Body of pancreas (tissue), 4 donors: ENCODE measurements at regions not wholly inside any gene's neighbourhood (a gene's known extent, or its start where the extent isn't known, plus 50 kb on each side); places are given as distances from the start of the nearest gene placed in this dataset.

Source experiments
- POLR2A ChIP-seq, 3 donors: fragments of 450-650 bp; IDR thresholded peaks; one replicate each; pipeline ENCODE4 v1.6.1; 2016; ENCODE audit warnings: antibody characterized with exemption in 3 of 3, mild to moderate bottlenecking in 2 of 3
- TF ChIP-seq, protein P1 (sequence below), 7 experiments: fragments of 450-650 bp in 4 of 7; fragments of 200-600 bp in 3 of 7; sonication (generic) in 3 of 7; IDR thresholded peaks; one replicate each; pipeline ENCODE4 v1.5.1; 2016 to 2019; ENCODE audit warnings: antibody characterized with exemption in 7 of 7

DNA sequence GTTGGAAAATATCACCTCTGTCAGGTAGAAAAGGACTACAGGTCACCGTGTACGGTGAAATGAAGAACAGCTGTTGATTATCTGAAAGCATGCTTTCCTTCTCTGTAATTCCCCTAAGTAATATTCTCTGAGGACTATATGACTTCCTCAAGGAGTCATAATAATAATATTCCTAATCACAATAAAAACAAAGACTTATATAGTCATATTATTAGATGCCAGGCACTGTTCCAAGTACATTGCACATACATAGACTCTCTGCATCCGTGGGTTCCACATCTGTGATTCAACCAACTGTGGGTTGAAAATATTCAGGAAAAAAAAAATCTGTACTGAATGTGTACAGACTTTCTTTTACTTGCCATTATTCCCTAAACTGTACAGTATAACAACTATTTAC is 512.4 kb upstream of the ID2 start:
- TF ChIP-seq, protein P1, sequence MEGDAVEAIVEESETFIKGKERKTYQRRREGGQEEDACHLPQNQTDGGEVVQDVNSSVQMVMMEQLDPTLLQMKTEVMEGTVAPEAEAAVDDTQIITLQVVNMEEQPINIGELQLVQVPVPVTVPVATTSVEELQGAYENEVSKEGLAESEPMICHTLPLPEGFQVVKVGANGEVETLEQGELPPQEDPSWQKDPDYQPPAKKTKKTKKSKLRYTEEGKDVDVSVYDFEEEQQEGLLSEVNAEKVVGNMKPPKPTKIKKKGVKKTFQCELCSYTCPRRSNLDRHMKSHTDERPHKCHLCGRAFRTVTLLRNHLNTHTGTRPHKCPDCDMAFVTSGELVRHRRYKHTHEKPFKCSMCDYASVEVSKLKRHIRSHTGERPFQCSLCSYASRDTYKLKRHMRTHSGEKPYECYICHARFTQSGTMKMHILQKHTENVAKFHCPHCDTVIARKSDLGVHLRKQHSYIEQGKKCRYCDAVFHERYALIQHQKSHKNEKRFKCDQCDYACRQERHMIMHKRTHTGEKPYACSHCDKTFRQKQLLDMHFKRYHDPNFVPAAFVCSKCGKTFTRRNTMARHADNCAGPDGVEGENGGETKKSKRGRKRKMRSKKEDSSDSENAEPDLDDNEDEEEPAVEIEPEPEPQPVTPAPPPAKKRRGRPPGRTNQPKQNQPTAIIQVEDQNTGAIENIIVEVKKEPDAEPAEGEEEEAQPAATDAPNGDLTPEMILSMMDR (IDR thresholded peaks at IDR 0.05): no peak
- no peak for TF ChIP-seq POLR2A (IDR thresholded peaks at IDR 0.05)
